DMS53 (cell line): ENCODE measurements at regions not wholly inside any gene's neighbourhood (a gene's known extent, or its start where the extent isn't known, plus 50 kb on each side); places are given as distances from the start of the nearest gene placed in this dataset.
A peak's percentile ranks its signal among the peaks of the same experiment; 100 is the strongest.

ENCODE experiments used
- DNase-seq: peaks from one replicate; lab custom pipeline; 2025; lab: John Stamatoyannopoulos, UW

- DNase-seq = no peak
Measured at GRCh38 chr12:107282628-107283027, 189.3 kb upstream of the CRY1 start.

- no peak for DNase-seq
Measured at GRCh38 chr12:107283652-107284051, 190.3 kb upstream of the CRY1 start.

DNA sequence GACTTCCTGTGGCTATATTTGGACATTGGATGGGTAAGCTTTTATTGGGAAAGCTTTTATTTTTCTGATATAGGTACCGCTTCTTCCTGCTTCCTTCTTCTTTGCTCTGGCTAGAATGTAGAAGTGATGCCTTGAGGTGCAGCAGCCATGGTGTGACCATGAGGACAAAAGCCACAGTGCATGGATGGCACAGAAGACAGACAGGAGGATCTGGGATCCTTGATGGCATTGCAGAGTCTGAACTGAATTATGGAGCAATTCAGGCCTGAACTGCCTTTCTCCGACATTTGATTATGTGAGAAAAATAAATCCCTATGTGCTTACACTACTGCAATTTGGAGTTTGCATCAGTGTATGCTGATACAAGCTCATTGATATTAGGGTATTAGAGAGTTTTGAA is 191.3 kb upstream of the CRY1 start:
- no peak for DNase-seq

DNA sequence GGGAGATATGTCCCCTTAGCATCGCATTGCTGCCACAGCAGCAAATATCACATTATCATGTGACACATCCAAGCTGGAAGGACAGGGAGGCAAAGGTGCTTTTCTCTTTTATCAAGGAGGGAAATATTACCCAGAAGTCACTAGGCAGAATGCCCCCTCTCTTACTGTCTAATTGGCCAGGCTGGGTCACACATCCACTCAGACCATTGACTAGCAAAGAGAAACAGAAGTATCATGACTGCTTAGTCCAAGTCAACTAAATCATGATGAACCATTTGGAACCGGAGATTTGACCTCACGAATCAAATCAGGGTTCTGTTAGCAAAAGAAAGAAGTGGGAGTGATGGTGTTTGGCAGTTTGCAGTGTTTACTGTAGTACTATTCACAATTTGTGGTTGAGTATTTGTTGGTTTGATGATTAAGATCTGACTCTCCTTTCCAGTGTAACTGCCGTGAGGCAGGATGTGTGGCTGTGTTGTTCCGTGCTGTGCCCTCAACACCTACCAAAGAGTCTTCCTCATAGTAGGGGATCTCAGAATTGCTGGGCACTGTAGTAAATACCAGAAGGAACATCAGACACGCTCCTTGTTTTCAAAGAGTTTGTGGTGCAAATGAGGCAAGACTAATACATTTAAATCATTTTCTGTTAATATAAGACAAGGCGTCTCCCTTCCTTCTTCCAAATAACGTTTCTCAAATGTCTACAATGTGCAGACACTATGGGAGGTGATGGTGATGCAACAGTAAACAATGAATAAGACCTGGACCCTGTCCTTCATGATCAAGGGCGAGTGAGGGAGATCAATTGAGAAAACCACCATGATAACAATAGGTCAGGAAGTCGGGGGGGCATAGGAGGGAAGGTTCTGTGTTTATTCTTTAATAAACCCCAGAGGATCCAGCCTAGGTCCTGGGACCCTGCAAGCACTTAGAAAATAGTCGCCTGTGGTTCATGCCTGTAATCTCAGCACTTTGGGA is 194.4 kb upstream of the CRY1 start:
- no peak for DNase-seq

DNA sequence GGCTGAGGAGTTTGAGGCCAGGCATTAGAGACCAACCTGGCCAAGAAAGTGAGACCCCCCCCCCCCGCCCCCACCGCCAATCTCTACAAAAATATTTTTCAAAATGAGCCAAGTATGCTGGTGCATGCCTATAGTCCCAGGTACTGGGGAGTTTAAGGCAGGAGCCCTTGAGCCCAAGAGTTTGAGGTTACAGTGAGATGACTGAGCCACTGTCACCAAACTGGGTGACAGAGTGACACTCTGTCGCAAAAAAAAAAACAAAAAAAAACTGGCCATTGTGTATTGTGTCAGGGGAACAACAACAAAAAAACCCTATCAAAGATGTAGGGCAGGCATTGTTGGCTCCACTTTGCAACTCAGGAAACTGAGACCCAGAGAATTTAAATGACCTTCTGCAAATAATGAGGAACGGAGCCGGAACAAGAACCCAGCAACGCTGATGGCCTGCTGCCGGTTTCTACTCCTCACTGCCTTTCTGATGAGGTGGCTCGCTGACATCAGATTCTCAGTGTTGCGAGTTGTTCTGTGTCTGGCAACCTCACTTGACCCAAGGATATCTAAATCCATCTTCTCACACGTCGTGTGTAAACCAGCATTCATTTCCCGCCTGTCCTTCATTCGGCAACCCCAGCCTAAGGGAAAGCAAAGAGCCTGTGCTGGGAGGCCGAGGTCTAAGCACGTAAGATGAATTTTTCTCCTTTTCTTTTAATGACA is 195.2 kb upstream of the CRY1 start:
- DNase-seq = no peak

DNA sequence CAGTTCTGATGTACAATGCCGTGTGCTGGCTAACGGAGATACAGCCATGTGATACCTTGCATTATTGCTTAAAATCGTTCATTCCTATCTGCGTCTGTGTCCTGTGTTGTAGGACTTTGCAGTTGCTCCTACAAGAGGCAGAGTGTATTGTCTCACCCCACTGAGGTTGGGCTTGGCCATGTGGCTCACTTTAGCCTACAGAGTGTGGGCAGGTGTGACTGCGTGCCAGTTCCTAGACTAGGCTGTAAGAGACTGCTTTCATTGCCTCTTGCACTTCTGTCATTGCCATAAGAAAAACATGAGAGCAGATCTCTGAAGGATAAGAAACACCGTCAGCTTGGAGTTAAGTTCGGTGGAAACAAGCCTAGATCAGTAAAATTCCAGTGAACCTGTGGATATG is 197.7 kb upstream of the CRY1 start:
- no peak for DNase-seq

DNA sequence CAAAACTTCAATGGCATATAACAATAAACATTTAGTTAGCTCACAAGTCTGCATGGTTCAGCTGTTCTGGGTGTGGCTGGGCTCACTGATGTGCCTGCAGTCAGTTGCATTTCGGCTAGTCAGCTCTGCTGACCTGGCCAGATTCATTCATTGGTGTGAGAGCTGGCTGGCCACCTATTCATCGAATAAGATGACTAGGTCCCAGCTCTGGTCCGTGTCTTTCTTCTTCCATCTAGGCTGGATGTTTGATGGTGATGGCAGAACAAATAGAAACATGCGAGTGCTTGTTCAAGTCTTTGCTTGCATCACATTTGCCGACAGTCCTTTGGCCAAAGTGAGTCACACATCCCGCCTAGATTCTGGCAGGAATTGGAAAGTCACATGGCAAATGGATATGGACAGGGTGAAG is 203.3 kb upstream of the CRY1 start:
- DNase-seq = no peak

DNA sequence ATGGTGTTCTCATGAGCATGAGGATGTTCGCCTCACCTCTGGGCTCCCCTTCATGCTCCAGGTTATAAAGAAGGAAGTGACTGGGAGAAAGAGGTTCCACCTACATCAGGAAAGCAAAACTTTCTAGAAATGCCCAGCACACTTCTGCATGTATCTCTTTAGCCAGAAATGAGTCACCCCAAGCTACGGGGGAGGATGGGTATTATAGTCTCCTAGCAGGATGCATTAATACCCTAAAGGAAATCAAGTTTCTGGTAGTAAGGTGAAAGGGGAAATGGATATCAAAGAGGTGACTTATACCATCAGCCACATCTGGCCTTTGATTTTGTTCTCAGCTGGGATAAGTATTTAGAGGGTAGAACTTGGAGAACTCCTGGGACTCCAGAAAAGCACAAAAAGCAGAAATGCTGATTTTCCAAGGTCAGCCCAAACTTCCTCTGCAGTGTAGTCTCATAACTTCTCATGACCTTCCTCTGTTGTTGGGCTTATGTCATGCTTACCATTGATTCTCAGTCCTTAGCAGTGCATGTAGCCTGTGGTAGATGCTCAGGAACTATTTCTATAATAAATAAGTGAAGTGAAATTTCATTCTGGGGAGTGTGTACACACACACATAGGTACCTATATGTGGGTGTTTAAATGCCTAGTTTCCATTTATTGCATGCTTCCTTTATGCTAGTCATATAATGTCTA is 209.4 kb upstream of the CRY1 start:
- DNase-seq = no peak

DNA sequence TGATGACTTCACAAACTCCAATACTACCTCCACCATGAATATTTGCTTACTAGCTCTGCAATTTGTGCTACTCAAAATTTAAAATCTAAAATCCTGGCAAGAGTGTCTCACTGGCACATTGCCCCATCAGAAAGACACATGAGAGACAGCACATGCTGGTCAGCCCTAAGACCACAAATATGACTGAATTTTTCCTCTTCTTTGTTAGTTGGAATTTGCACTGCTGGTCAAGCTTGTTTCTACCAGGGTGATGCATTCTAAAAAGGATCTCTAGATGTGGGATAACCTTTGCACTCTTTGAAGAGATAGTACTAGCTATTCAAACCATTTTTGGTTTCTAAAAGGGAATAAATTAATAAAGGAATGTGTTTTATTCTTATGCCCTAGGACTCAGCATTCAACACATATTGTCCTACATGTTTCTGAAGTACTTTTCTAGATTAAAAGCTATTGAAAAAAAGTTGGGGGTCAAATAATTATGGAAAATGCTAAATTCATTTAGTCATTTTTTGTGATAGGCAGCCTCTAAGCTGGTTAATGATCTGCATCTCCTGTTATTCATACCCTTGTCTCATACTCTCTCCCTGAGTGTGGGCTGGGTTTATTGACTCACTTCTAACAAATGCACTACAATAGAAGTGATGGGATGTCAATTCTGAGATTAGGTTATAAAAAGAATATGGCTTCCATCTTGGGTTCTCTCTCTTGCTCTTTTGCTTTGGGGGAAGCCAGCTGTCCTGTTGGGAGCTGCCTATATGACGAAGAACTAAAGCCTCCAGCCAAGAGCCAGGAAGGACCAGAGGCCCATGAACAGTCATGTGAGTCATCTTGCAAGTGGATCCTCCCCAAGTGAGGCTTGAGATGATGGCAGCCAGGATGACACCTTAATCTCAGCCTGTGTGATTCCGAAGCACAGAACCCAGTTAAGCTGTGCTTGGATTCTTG is 211.5 kb upstream of the CRY1 start:
- DNase-seq = no peak

DNA sequence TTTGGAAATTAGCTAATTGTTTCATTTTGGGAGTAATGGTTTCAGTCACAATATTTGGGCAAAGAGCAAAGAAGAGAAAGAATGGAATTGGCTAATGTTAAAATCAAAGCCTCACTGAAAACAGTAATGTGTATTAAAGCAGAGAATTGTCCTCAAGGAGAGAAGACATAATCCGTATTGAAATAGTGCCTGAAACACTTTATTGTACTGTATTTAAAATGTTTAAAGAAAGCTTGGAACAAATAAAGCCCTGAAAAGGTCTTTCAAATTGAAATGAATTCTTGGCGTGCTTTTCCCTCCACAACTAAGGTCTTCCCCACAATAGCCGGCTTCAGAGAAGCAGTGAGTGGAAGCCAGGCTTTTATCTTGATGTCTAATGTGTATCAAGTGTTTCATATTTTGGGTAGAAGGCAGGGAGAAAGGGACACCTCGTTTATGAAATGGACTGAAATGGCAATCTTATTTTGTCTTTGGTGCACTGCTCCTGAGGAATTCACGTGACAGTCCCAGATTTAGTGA is 212.9 kb upstream of the CRY1 start:
- DNase-seq = no peak

GRCh38 chr12:107308310-107308709 is 215.0 kb upstream of the CRY1 start:
- no peak for DNase-seq

DNA sequence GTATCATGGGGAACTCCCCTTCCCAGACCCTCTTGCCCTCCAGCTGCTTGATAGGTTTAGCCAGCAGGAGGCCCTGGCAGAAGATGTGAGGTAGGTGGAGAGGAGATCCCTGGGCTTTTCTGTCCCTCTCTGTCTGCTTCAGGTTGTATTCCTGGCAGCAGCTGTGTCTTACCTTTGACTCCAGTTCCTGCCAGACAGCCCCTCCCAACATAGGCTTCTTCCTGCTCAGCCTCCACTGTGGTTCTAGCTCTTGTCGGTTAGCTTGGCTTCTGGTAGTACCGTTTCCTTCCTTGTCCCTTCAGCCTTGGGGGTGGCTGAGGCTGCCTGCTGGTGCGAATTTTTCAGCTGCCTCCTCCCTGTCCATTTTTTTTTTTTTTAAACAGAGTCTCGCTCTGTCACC is 215.7 kb upstream of the CRY1 start:
- DNase-seq = no peak

GRCh38 chr12:107310621-107311020 is 217.3 kb upstream of the CRY1 start:
- DNase-seq = no peak

- no peak for DNase-seq
Measured at GRCh38 chr12:107311682-107312081, 218.3 kb upstream of the CRY1 start.

DNA sequence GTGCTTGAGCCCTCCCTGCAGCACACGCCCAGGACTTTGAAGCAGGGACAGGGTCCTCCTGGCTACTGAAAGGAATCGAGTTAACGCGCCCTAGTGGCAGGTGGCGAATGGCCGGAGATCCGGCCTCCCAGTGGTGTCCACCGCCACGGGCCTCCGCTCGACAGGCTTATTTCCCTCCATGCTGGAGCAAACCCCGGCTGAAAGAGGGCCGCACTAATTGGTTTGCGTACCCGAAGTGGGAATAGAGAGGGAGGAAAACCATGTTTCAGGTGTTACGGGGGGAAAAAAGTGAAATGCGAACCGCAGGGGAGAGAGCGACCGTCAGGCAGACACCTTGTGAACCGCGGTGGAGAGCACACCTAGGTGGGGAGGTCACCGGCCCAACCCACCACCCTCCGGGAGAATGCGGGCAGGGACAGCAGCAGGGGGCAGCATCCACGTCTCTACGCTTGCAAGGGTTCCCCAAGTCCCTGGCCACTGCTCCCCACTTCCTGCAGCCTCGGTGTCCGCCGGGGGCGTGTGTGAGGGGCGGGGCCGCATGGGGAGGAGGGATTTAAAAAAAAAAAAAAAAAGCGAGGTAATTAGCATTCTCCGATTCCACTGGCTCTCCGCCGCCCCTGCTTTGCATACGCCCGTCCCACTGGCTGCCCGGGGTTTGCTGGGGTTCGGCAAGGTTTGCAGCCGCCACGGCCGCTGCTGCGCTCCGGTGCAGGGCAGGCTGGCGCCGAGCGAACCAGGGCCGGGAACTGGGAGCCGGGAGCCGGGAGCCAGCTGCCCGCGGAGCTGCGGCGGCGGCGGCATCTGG is 224.6 kb upstream of the CRY1 start:
- peak; percentile 96 for DNase-seq

DNA sequence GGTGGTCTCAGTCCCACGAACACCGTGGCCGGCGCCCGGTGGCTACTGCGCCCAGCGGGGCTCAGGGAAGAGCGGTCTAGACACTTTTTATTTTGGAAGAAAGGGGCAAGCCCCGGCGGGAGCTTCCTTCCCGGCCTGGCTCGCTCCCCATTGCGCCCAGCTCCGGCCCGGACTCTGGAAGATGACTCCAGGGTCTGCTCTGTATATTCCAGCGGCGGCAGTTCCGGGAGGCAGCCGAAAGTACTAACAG is 225.1 kb upstream of the CRY1 start:
- no peak for DNase-seq

- DNase-seq = peak; percentile 80
Measured at GRCh38 chr12:107318806-107319532, 225.6 kb upstream of the CRY1 start.

GRCh38 chr12:107319533-107320032 is 226.2 kb upstream of the CRY1 start:
- peak; percentile 67 for DNase-seq

DNA sequence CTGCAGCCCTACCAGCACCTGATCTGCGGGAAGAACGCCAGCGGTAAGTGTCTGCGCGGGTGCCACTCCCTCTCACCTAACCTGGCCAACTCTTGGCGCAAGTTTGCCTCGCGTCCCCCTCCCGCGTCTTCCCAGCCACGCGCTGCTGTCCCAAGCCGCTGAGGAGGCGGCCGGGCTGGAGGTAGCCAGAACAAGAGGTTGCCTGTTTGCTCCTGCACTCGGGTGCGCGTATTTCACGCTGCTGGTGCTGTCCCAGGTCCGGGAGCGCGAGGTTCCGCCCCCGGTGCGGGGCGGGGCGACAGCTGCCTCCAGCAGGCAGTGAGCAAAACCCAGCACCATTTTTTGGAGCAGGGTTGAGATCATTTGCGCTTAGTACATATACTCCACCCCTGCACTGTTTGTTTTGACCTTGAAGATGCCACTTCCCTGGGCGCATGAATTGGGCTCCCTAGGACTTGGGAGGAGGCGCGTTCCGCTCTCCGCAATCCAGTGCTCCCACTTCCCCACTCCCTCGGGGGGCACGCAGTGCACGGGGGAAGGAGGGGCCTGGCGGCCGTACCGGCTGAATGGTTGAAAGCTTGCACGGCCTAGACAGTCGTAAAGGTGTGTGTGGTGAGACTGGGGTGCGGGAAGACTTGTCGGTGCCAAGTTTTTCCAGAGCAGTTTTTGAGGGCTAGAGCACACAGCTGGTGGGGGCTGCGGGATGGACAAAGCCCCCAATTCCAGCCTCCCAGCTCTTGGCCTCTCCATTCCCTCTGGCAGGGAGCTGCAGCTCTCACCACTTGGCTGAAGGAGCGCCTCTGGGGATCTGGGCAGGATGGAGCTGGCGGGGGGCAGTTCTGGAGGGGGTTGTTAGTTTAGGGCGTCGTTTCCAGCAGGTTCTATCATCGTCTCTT is 226.9 kb upstream of the CRY1 start:
- peak; percentile 73 for DNase-seq
